ENCODE measurements at regions not wholly inside any gene's neighbourhood (a gene's known extent, or its start where the extent isn't known, plus 50 kb on each side); places are given as distances from the start of the nearest gene placed in this dataset.

GRCh38 chr1:111556325-111557037 lies 53.0 kb upstream of the ADORA3 start:
- DNase-seq (ENCODE audit: low read depth) = no peak

DNA sequence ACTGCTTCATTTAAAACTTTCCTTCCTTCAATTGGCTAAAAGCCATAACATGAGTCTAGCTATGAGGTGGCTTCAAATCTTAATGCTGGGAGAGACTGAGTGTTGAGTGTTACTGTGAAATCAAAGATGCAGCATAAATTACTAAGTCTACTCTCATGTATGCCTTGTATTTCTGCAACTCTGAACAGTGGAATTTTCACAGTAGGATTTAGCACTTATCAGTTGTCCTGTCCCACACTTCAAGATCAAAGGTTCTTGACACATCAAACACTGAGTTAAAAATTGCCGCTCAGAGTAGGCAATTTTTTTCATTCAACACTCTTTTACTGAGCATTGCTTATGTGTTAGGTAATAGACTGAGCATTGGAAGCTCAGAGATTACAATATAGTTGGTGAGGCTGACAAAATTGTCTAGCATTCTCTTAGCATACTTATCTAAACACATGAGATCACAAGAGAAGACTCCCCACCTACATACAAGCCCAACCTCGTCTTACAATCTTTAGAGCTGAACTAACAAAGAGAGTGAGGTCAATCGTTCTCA lies 56.4 kb upstream of the ADORA3 start:
- DNase-seq (ENCODE audit: low read depth) = peak; percentile 49

- DNase-seq (ENCODE audit: low read depth) = no peak
Observed at GRCh38 chr1:111561328-111561727, 57.9 kb upstream of the ADORA3 start.

- peak; percentile 45 for DNase-seq (ENCODE audit: low read depth)
Observed at GRCh38 chr1:111563619-111564018, 56.0 kb upstream of the RAP1A start.

- DNase-seq (ENCODE audit: low read depth) = peak; percentile 96
Observed at GRCh38 chr1:111565079-111565478, 54.5 kb upstream of the RAP1A start.

GRCh38 chr1:111565968-111566367 lies 53.6 kb upstream of the RAP1A start:
- DNase-seq (ENCODE audit: low read depth) = no peak

- no peak for DNase-seq (ENCODE audit: low read depth)
Observed at GRCh38 chr1:111568160-111568647, 51.4 kb upstream of the RAP1A start.
